ENCODE measurements at regions not wholly inside any gene's neighbourhood (a gene's known extent, or its start where the extent isn't known, plus 50 kb on each side); places are given as distances from the start of the nearest gene placed in this dataset.

DNA sequence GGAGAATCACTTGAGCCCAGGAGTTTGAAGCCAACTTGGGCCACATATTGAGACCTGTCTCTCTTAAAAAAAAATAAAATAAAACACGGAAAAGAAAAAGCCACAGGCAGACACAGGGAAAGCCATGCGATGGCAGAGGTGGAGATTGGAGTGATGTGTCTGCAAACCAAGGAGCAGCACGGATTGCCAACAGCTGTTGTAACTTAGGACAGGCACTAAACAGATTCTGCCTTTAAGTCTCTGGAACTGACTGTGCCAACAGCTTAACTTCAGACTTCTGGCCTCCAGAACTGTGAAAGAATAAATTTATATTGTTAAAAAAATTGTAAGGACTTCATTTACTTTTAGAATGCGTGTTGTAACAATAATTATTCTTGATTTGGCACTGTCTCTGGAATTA lies 318.5 kb upstream of the CHD1 start:
- TF ChIP-seq GLIS3 (CRISPR knock-in tag; IDR thresholded peaks at IDR 0.05) (no peak), ISL1 (CRISPR knock-in tag; IDR thresholded peaks at IDR 0.05) (no peak), TCF4 (CRISPR knock-in tag; IDR thresholded peaks at IDR 0.05; ENCODE audit: borderline replicate concordance) (no peak), ZFP30 (CRISPR knock-in tag; IDR thresholded peaks at IDR 0.05) (no peak), RARB (CRISPR knock-in tag; IDR thresholded peaks at IDR 0.05) (no peak), ZNF565 (CRISPR knock-in tag; conservative IDR thresholded peaks at IDR 0.05; ENCODE audit: low read depth) (no peak), ZC3H10 (CRISPR knock-in tag; IDR thresholded peaks at IDR 0.05) (no peak), PPARA (CRISPR knock-in tag; IDR thresholded peaks at IDR 0.05; ENCODE audit: borderline replicate concordance) (no peak), ZNF70 (CRISPR knock-in tag; IDR thresholded peaks at IDR 0.05) (no peak), OSR1 (CRISPR knock-in tag; IDR thresholded peaks at IDR 0.05) (no peak)
- TF ChIP-seq, protein P1, sequence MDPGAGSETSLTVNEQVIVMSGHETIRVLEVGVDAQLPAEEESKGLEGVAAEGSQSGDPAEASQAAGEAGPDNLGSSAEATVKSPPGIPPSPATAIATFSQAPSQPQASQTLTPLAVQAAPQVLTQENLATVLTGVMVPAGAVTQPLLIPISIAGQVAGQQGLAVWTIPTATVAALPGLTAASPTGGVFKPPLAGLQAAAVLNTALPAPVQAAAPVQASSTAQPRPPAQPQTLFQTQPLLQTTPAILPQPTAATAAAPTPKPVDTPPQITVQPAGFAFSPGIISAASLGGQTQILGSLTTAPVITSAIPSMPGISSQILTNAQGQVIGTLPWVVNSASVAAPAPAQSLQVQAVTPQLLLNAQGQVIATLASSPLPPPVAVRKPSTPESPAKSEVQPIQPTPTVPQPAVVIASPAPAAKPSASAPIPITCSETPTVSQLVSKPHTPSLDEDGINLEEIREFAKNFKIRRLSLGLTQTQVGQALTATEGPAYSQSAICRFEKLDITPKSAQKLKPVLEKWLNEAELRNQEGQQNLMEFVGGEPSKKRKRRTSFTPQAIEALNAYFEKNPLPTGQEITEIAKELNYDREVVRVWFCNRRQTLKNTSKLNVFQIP (CRISPR knock-in tag; IDR thresholded peaks at IDR 0.05; ENCODE audit: borderline replicate concordance, low read depth): no peak
- TF ChIP-seq, protein P2, sequence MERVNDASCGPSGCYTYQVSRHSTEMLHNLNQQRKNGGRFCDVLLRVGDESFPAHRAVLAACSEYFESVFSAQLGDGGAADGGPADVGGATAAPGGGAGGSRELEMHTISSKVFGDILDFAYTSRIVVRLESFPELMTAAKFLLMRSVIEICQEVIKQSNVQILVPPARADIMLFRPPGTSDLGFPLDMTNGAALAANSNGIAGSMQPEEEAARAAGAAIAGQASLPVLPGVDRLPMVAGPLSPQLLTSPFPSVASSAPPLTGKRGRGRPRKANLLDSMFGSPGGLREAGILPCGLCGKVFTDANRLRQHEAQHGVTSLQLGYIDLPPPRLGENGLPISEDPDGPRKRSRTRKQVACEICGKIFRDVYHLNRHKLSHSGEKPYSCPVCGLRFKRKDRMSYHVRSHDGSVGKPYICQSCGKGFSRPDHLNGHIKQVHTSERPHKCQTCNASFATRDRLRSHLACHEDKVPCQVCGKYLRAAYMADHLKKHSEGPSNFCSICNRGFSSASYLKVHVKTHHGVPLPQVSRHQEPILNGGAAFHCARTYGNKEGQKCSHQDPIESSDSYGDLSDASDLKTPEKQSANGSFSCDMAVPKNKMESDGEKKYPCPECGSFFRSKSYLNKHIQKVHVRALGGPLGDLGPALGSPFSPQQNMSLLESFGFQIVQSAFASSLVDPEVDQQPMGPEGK (CRISPR knock-in tag; IDR thresholded peaks at IDR 0.05; ENCODE audit: borderline replicate concordance): no peak

Measured in SK-N-SH treated with all-trans-retinoic acid at 6 μM for 48 hours (cell line).